Endothelial cell of umbilical vein (primary cell): ENCODE measurements at regions not wholly inside any gene's neighbourhood (a gene's known extent, or its start where the extent isn't known, plus 50 kb on each side); places are given as distances from the start of the nearest gene placed in this dataset.

Experiments used
- BruUV-seq: library from RNA; stranded (reverse); fragments of 400-500 nt; replicated peaks from 2 replicates; lab custom pipeline; 2021; lab: Mats Ljungman, UMichigan
- CTCF ChIA-PET: fragments of 300-600, 350-600 bp; sonication (Branson Sonifier 250); formaldehyde crosslinking; loops from one replicate; lab custom pipeline; 2021; ENCODE audit warnings: antibody characterized with exemption, inconsistent platforms; lab: Charles Lee
- POLR2A ChIA-PET: fragments of 300-600, 350-600 bp; sonication (Branson Sonifier 250); formaldehyde crosslinking; loops from one replicate; lab custom pipeline; 2021; ENCODE audit warnings: antibody characterized with exemption, inconsistent platforms; lab: Charles Lee
- DNase-seq: peaks from one replicate; pipeline ENCODE4 v3.0.0-alpha.2; 2011; ENCODE audit warnings: low read depth, low spot score
- FAIRE-seq: peaks from 2 replicates; lab custom pipeline; 2011; peaks lifted over from hg19 to GRCh38; lab: Jason Lieb, UNC
- H2AFZ ChIP-seq: 2 replicates; pipeline ENCODE4 v1.6.0; 2012; ENCODE audit warnings: low read depth, low read length, control low read depth, inconsistent platforms
- H3K27ac ChIP-seq: 2 replicates; pipeline ENCODE4 v1.5.1; 2011; ENCODE audit warnings: low read depth, mild to moderate bottlenecking, control low read depth, low read length, moderate library complexity; ENCODE audit not compliant: insufficient read depth
- H3K27me3 ChIP-seq, 2 experiments: 2 replicates each; pipeline versions ENCODE4 v1.6.0 to v1.6.1; 2011; ENCODE audit warnings: low read length in 2 of 2, mixed read lengths in 1 of 2; ENCODE audit not compliant: control insufficient read depth in 2 of 2, insufficient read depth in 2 of 2
- H3K36me3 ChIP-seq, 2 experiments: 2 replicates in 1 of 2; 3 replicates in 1 of 2; pipeline ENCODE4 v1.5.1; 2011; ENCODE audit warnings: low read length in 2 of 2, mild to moderate bottlenecking in 1 of 2, moderate library complexity in 1 of 2; ENCODE audit not compliant: control insufficient read depth in 2 of 2, insufficient read depth in 2 of 2; ENCODE audit errors: extremely low read depth in 1 of 2
- H3K4me1 ChIP-seq: 3 replicates; pipeline ENCODE4 v1.5.1; 2011; ENCODE audit warnings: mild to moderate bottlenecking, low read length; ENCODE audit not compliant: control insufficient read depth, insufficient read depth; ENCODE audit errors: extremely low read depth
- H3K4me2 ChIP-seq: 2 replicates; pipeline ENCODE4 v1.6.1; 2011; ENCODE audit warnings: low read length, control low read depth, mixed read lengths; ENCODE audit not compliant: insufficient read depth
- H3K4me3 ChIP-seq, 3 experiments: fragments of 200-600 bp in 1 of 3; sonication (generic), shearing (Covaris generic) in 1 of 3; replicated peaks in 1 of 3; 2 replicates each; pipeline ENCODE4 v1.5.1; 2011 to 2016; ENCODE audit warnings: control low read depth in 3 of 3, low read length in 3 of 3, mild to moderate bottlenecking in 2 of 3, inconsistent platforms in 1 of 3, low read depth in 1 of 3, moderate library complexity in 1 of 3; ENCODE audit not compliant: insufficient read depth in 1 of 3
- H3K79me2 ChIP-seq: 2 replicates; pipeline ENCODE4 v1.6.0; 2012; ENCODE audit warnings: low read length, inconsistent platforms; ENCODE audit not compliant: control insufficient read depth, insufficient read depth
- H3K9ac ChIP-seq: replicated peaks from 2 replicates; pipeline ENCODE3; 2011; ENCODE audit warnings: low read length, control low read depth; ENCODE audit not compliant: insufficient read depth; ENCODE audit errors: extremely low read depth
- H3K9me1 ChIP-seq: replicated peaks from 3 replicates; pipeline ENCODE4 v1.6.0; 2011; ENCODE audit warnings: mild to moderate bottlenecking, low read length; ENCODE audit not compliant: control insufficient read depth, insufficient read depth; ENCODE audit errors: extremely low read depth
- H3K9me3 ChIP-seq: replicated peaks from 2 replicates; pipeline ENCODE4 v1.5.1; 2012; ENCODE audit warnings: low read length, inconsistent platforms; ENCODE audit not compliant: control insufficient read depth, insufficient read depth
- H4K20me1 ChIP-seq: replicated peaks from 2 replicates; pipeline ENCODE3; 2011; ENCODE audit warnings: mild to moderate bottlenecking, low read length; ENCODE audit not compliant: control insufficient read depth, insufficient read depth; ENCODE audit errors: extremely low read depth
- CTCF ChIP-seq, 2 donors: IDR thresholded peaks; 1 replicate in 1 of 2; 2 replicates in 1 of 2; pipeline ENCODE4 v1.5.1; 2011; ENCODE audit warnings: low read length in 2 of 2, mild to moderate bottlenecking in 2 of 2, moderate library complexity in 2 of 2, control low read depth in 1 of 2, inconsistent platforms in 1 of 2, low read depth in 1 of 2; ENCODE audit not compliant: insufficient read depth in 1 of 2; ENCODE audit errors: extremely low read depth in 1 of 2
- EZH2 ChIP-seq: IDR thresholded peaks from 2 replicates; pipeline ENCODE4 v1.6.1; 2012; ENCODE audit warnings: borderline replicate concordance, low read depth, mild to moderate bottlenecking, moderate library complexity, low read length, inconsistent platforms; ENCODE audit not compliant: severe bottlenecking
- FOS ChIP-seq: IDR thresholded peaks from 2 replicates; pipeline ENCODE4 v1.6.1; 2011; ENCODE audit warnings: mild to moderate bottlenecking, low read length, moderate library complexity, borderline replicate concordance; ENCODE audit not compliant: insufficient read depth
- GATA2 ChIP-seq: IDR thresholded peaks from 2 replicates; pipeline ENCODE4 v1.7.0; 2011; ENCODE audit warnings: low read depth, mild to moderate bottlenecking, moderate library complexity, mixed read lengths, low read length; ENCODE audit not compliant: insufficient read length, insufficient read depth
- JUN ChIP-seq: IDR thresholded peaks from 2 replicates; pipeline ENCODE4 v1.6.1; 2011; ENCODE audit warnings: borderline replicate concordance, low read depth; ENCODE audit not compliant: insufficient read length, insufficient read depth
- MAX ChIP-seq: IDR thresholded peaks from 2 replicates; pipeline ENCODE4 v1.6.1; 2011; ENCODE audit not compliant: insufficient read depth, insufficient read length
- MYC ChIP-seq: IDR thresholded peaks from one replicate; pipeline ENCODE4 v1.6.1; 2011; ENCODE audit warnings: mild to moderate bottlenecking, low read depth, low read length
- POLR2A ChIP-seq: IDR thresholded peaks from 2 replicates; pipeline ENCODE4 v1.6.1; 2012; ENCODE audit warnings: low read depth, mild to moderate bottlenecking, control low read depth, low read length
- POLR2AphosphoS5 ChIP-seq: IDR thresholded peaks from 2 replicates; pipeline ENCODE4 v1.6.1; 2012; ENCODE audit warnings: low read depth, mild to moderate bottlenecking, control low read depth, low read length, moderate library complexity; ENCODE audit not compliant: insufficient read depth
- dilution Hi-C: fragments of 300-500 bp; cut with MboI; formaldehyde crosslinking; loops from one replicate; pipeline ENCODE4 v1.15.0; 2019; ENCODE audit warnings: low sequenced_read_pairs; ENCODE audit not compliant: extremely low pct_ligation_motif_present
- intact Hi-C: fragments of 100-400 bp; cut with micrococcal nuclease; formaldehyde crosslinking; loops from one replicate; pipeline ENCODE4 v1.10.0; 2022

GRCh38 chr3:159443266-159443665, 545.4 kb upstream of the IL12A start:
- intact Hi-C loops: no loop called here
- no peaks in the 10 kb centered on the region for H3K4me1 ChIP-seq
- H3K9ac ChIP-seq: no peak overlapping the region
- no peak overlapping the region for H2AFZ ChIP-seq
- DNase-seq (no peak), FAIRE-seq (no peak)
- no peaks in the 10 kb centered on the region for H3K27me3 ChIP-seq
- H3K27ac ChIP-seq: no peak overlapping the region
- H3K36me3 ChIP-seq: no peaks in the 10 kb centered on the region
- dilution Hi-C loops: no loop called here
- no peaks in the 10 kb centered on the region for H4K20me1 ChIP-seq
- no peak overlapping the region for H3K4me2 ChIP-seq
- H3K9me1 ChIP-seq: no peaks in the 10 kb centered on the region
- BruUV-seq: no TSS peak
- H3K79me2 ChIP-seq: no peaks in the 10 kb centered on the region
- no peaks in the 10 kb centered on the region for H3K9me3 ChIP-seq
- POLR2A ChIA-PET: no interaction called here
- TF ChIP-seq POLR2AphosphoS5 (no peak), MYC (no peak), GATA2 (no peak)
- no peak overlapping the region for H3K4me3 ChIP-seq
- CTCF ChIA-PET: no interaction called here

GRCh38 chr3:159447841-159448240, 540.8 kb upstream of the IL12A start:
- H3K36me3 ChIP-seq: no peaks in the 10 kb centered on the region
- FAIRE-seq (no peak), DNase-seq (peak; percentile 53)
- no peaks in the 10 kb centered on the region for H3K79me2 ChIP-seq
- no peak for TF ChIP-seq POLR2A
- TF ChIP-seq EZH2: no peak
- TF ChIP-seq FOS: no peak
- TF ChIP-seq CTCF (IDR thresholded peaks at IDR 0.05; ENCODE audit: extremely low read depth in 1 of 2, insufficient read depth in 1 of 2, low read depth in 1 of 2, low read length in 2 of 2): no peak
- no peak for TF ChIP-seq MAX
- no peak for TF ChIP-seq JUN
- no peak for TF ChIP-seq GATA2
- no peak for TF ChIP-seq POLR2AphosphoS5
- no peak for TF ChIP-seq MYC
- no TSS peak for BruUV-seq
- no peak overlapping the region for H3K9ac ChIP-seq
- H3K27ac ChIP-seq: no peak overlapping the region
- no peaks in the 10 kb centered on the region for H3K4me1 ChIP-seq
- no peaks in the 10 kb centered on the region for H3K27me3 ChIP-seq
- H3K9me3 ChIP-seq: no peaks in the 10 kb centered on the region
- H2AFZ ChIP-seq: no peak overlapping the region
- H3K9me1 ChIP-seq: no peaks in the 10 kb centered on the region
- H4K20me1 ChIP-seq: no peaks in the 10 kb centered on the region
- dilution Hi-C loops (no loop called here), intact Hi-C loops (no loop called here)
- ChIA-PET POLR2A (no interaction called here), CTCF (interaction anchor here (2.1 kb wide), 1 partner anchor 39 kb away, joined by 5 read pairs; no protein-coding TSS in a partner anchor)
- H3K4me2 ChIP-seq: no peak overlapping the region
- H3K4me3 ChIP-seq: no peak overlapping the region
